H9 (cell line): ENCODE measurements at regions not wholly inside any gene's neighbourhood (a gene's known extent, or its start where the extent isn't known, plus 50 kb on each side); places are given as distances from the start of the nearest gene placed in this dataset.

Experiments
- DNase-seq: peaks from one replicate; pipeline ENCODE4 v3.0.0-alpha.2; 2017
- H2AFZ ChIP-seq: one replicate; pipeline ENCODE4 v1.6.1; 2013; ENCODE audit warnings: mild to moderate bottlenecking, low read length, control low read depth, moderate library complexity
- H2AK5ac ChIP-seq: 2 replicates; pipeline ENCODE4 v1.6.1; 2013; ENCODE audit warnings: low read length, control low read depth, mixed read lengths; ENCODE audit not compliant: insufficient read length
- H2BK120ac ChIP-seq: one replicate; pipeline ENCODE4 v1.6.1; 2013; ENCODE audit warnings: low read depth, mild to moderate bottlenecking, low read length, control low read depth, inconsistent platforms; ENCODE audit not compliant: poor library complexity, severe bottlenecking
- H2BK12ac ChIP-seq: 2 replicates; pipeline ENCODE4 v1.6.1; 2013; ENCODE audit warnings: low read length, control low read depth, mixed read lengths, low read depth; ENCODE audit not compliant: insufficient read length
- H2BK15ac ChIP-seq: 2 replicates; pipeline ENCODE4 v1.6.1; 2013; ENCODE audit warnings: low read depth, low read length, control low read depth
- H2BK20ac ChIP-seq: one replicate; pipeline ENCODE4 v1.6.1; 2013; ENCODE audit warnings: low read depth, mild to moderate bottlenecking, low read length, control low read depth, inconsistent platforms; ENCODE audit not compliant: poor library complexity, severe bottlenecking
- H2BK5ac ChIP-seq: 2 replicates; pipeline ENCODE4 v1.6.1; 2013; ENCODE audit warnings: low read length, control low read depth, mixed read lengths; ENCODE audit not compliant: insufficient read length
- H3K14ac ChIP-seq: 2 replicates; pipeline ENCODE4 v1.6.1; 2013; ENCODE audit warnings: low read length, control low read depth; ENCODE audit not compliant: insufficient read depth
- H3K18ac ChIP-seq: 2 replicates; pipeline ENCODE4 v1.6.1; 2013; ENCODE audit warnings: low read depth, mild to moderate bottlenecking, mixed read lengths, low read length, control low read depth; ENCODE audit not compliant: insufficient read length
- H3K23ac ChIP-seq: 2 replicates; pipeline ENCODE4 v1.6.1; 2013; ENCODE audit warnings: low read length, control low read depth, mixed read lengths, low read depth; ENCODE audit not compliant: insufficient read length
- H3K23me2 ChIP-seq: 2 replicates; pipeline ENCODE4 v1.6.1; 2013; ENCODE audit warnings: low read depth, mild to moderate bottlenecking, mixed read lengths, low read length, control low read depth; ENCODE audit not compliant: insufficient read length, poor library complexity, severe bottlenecking
- H3K27ac ChIP-seq: 2 replicates; pipeline ENCODE4 v1.5.1; 2013; ENCODE audit warnings: low read length, control low read depth, mixed read lengths, low read depth; ENCODE audit not compliant: insufficient read length
- H3K27me3 ChIP-seq: 2 replicates; pipeline ENCODE4 v1.6.1; 2013; ENCODE audit warnings: low read length, control low read depth, inconsistent platforms; ENCODE audit not compliant: insufficient read depth
- H3K4ac ChIP-seq: 2 replicates; pipeline ENCODE4 v1.6.1; 2013; ENCODE audit warnings: low read depth, mild to moderate bottlenecking, control low read depth, inconsistent platforms, low read length, moderate library complexity
- H3K4me1 ChIP-seq: 2 replicates; pipeline ENCODE4 v1.6.1; 2013; ENCODE audit warnings: low read length, control low read depth, inconsistent platforms; ENCODE audit not compliant: insufficient read depth
- H3K4me2 ChIP-seq: 2 replicates; pipeline ENCODE4 v1.6.1; 2013; ENCODE audit warnings: low read length, control low read depth, mixed read lengths; ENCODE audit not compliant: insufficient read length, insufficient read depth
- H3K56ac ChIP-seq: 2 replicates; pipeline ENCODE4 v1.6.1; 2013; ENCODE audit warnings: low read depth, mild to moderate bottlenecking, mixed read lengths, low read length, control low read depth; ENCODE audit not compliant: insufficient read length
- H3K79me1 ChIP-seq: 2 replicates; pipeline ENCODE4 v1.6.1; 2013; ENCODE audit warnings: low read depth, mild to moderate bottlenecking, moderate library complexity, low read length, control low read depth, inconsistent platforms; ENCODE audit not compliant: insufficient read depth, poor library complexity, severe bottlenecking
- H3K79me2 ChIP-seq: 2 replicates; pipeline ENCODE4 v1.6.1; 2013; ENCODE audit warnings: low read length, control low read depth, inconsistent platforms; ENCODE audit not compliant: insufficient read depth
- H3K9ac ChIP-seq: 2 replicates; pipeline ENCODE4 v1.6.1; 2013; ENCODE audit warnings: low read length, control low read depth, mixed read lengths; ENCODE audit not compliant: insufficient read length; ENCODE audit errors: extremely low read depth
- H3K9me3 ChIP-seq: one replicate; pipeline ENCODE4 v1.6.1; 2013; ENCODE audit warnings: low read depth, low read length, inconsistent platforms; ENCODE audit not compliant: control insufficient read depth
- H3T11ph ChIP-seq: one replicate; pipeline ENCODE4 v1.6.1; 2013; ENCODE audit warnings: mild to moderate bottlenecking, low read length, control low read depth, inconsistent platforms
- H4K20me1 ChIP-seq: one replicate; pipeline ENCODE4 v1.6.1; 2013; ENCODE audit not compliant: control insufficient read depth, insufficient read length, insufficient read depth
- H4K5ac ChIP-seq: 2 replicates; pipeline ENCODE4 v1.6.1; 2013; ENCODE audit warnings: low read depth, mild to moderate bottlenecking, mixed read lengths, low read length, control low read depth; ENCODE audit not compliant: insufficient read length
- H4K8ac ChIP-seq: replicated peaks from 2 replicates; pipeline ENCODE4 v1.6.1; 2013; ENCODE audit warnings: low read length, control low read depth, mixed read lengths, low read depth; ENCODE audit not compliant: insufficient read length
- H4K91ac ChIP-seq: 2 replicates; pipeline ENCODE4 v1.6.1; 2013; ENCODE audit warnings: low read depth, mild to moderate bottlenecking, moderate library complexity, mixed read lengths, low read length, control low read depth; ENCODE audit not compliant: insufficient read length
- H3K27ac Mint-ChIP-seq, 3 experiments: 2 replicates in 2 of 3; 3 replicates in 1 of 3; pipeline ENCODE4 v1.8.0; 2020 to 2021; ENCODE audit warnings: mixed read lengths in 3 of 3, mild to moderate bottlenecking in 1 of 3, moderate library complexity in 1 of 3
- H3K27me3 Mint-ChIP-seq: 2 replicates; pipeline ENCODE4 v1.8.0; 2021; ENCODE audit warnings: low read depth, mild to moderate bottlenecking, moderate library complexity, mixed read lengths
- H3K36me3 Mint-ChIP-seq, 3 experiments: 2 replicates in 2 of 3; 3 replicates in 1 of 3; pipeline ENCODE4 v1.8.0; 2020 to 2021; ENCODE audit warnings: low read depth in 3 of 3, mixed read lengths in 3 of 3; ENCODE audit not compliant: insufficient read depth in 1 of 3
- H3K4me1 Mint-ChIP-seq, 2 experiments: 2 replicates each; pipeline ENCODE4 v1.8.0; 2020; ENCODE audit warnings: mixed read lengths in 2 of 2
- H3K4me3 Mint-ChIP-seq, 2 experiments: 2 replicates in 1 of 2; 3 replicates in 1 of 2; pipeline ENCODE4 v1.8.0; 2020 to 2021; ENCODE audit warnings: mild to moderate bottlenecking in 2 of 2, mixed read lengths in 2 of 2, moderate library complexity in 1 of 2
- H3K9me3 Mint-ChIP-seq, 2 experiments: 2 replicates in 1 of 2; 3 replicates in 1 of 2; pipeline ENCODE4 v1.8.0; 2020; ENCODE audit warnings: mild to moderate bottlenecking in 2 of 2, mixed read lengths in 2 of 2, moderate library complexity in 1 of 2
- CTCF ChIP-seq: fragments of 200-600 bp; sonication (generic); conservative IDR thresholded peaks from 3 replicates; pipeline ENCODE4 v1.8.0; 2021; ENCODE audit warnings: antibody characterized with exemption, mild to moderate bottlenecking
- WGBS: extraction: QIAGEN DNeasy Blood & Tissue Kit; methylation state at CpG from one replicate; pipeline ENCODE4 v1.1.7; 2013; ENCODE audit warnings: missing lambda C conversion rate, low lambda C conversion rate, mixed read lengths; ENCODE audit not compliant: insufficient read length; ENCODE audit errors: extremely low coverage; 5-methylcytosine and 5-hydroxymethylcytosine counted together

GRCh38 chr5:90158131-90158530 is 251.4 kb downstream of the CETN3 start:
- H3K27me3 Mint-ChIP-seq, result no peaks in the 10 kb centered on the region

More at GRCh38 chr5:90158131-90158530, 251.4 kb downstream of the CETN3 start:
- no peak overlapping the region for H2BK12ac ChIP-seq
- no peak overlapping the region for H2AK5ac ChIP-seq
- no peaks in the 10 kb centered on the region for H3K79me1 ChIP-seq
- H3K27ac ChIP-seq, result no peak overlapping the region
- H3K36me3 Mint-ChIP-seq, result peaks cover 0 to 12% (median 9%) of the 10 kb centered on the region in 3 experiments; a peak in 4 of 7 replicates
- H4K8ac ChIP-seq, result no peak overlapping the region
- H4K5ac ChIP-seq, result no peak overlapping the region
- H4K20me1 ChIP-seq, result no peaks in the 10 kb centered on the region
- H3K27me3 ChIP-seq, result no peaks in the 10 kb centered on the region
- H3K4ac ChIP-seq, result no peak overlapping the region
- H3K4me1 ChIP-seq, result no peaks in the 10 kb centered on the region; the same call in 1 of the 2 replicates
- H3K4me1 Mint-ChIP-seq, result peaks cover 18% of the 10 kb centered on the region in 2 experiments
- no peak overlapping the region; a peak in 1 of 7 replicates for H3K27ac Mint-ChIP-seq
- no peaks in the 10 kb centered on the region for H3K23me2 ChIP-seq
- no peak overlapping the region for H3K23ac ChIP-seq
- no peak overlapping the region for H4K91ac ChIP-seq
- no peaks in the 10 kb centered on the region for H3K79me2 ChIP-seq
- no peak overlapping the region for H3T11ph ChIP-seq
- no peak overlapping the region for H2AFZ ChIP-seq
- H3K18ac ChIP-seq, result no peak overlapping the region
- H3K56ac ChIP-seq, result no peak overlapping the region
- peaks cover 4 to 12% of the 10 kb centered on the region in 2 experiments; a peak in 4 of 5 replicates for H3K9me3 Mint-ChIP-seq
- no peaks in the 10 kb centered on the region for H3K9me3 ChIP-seq
- H3K14ac ChIP-seq, result no peak overlapping the region
- DNase-seq, result no peak
- no peak for TF ChIP-seq CTCF
- no peak overlapping the region for H2BK5ac ChIP-seq
- H3K9ac ChIP-seq, result no peak overlapping the region
- no peak overlapping the region for H2BK20ac ChIP-seq
- WGBS, result no CpG with 5 or more reads among the region's 3 CpGs
- H2BK15ac ChIP-seq, result no peak overlapping the region
- no peak overlapping the region for H2BK120ac ChIP-seq
- no peak overlapping the region for H3K4me2 ChIP-seq
- H3K4me3 Mint-ChIP-seq, result no peak overlapping the region
